Fibroblast of mammary gland (primary cell): ENCODE measurements at regions not wholly inside any gene's neighbourhood (a gene's known extent, or its start where the extent isn't known, plus 50 kb on each side); places are given as distances from the start of the nearest gene placed in this dataset.
A peak's percentile ranks its signal among the peaks of the same experiment; 100 is the strongest.
"Not testable (repeated sequence)": the region's sequence is repeated elsewhere in the genome, so short reads cannot be mapped to it uniquely, and the experiment has no call there.

Source experiments
- DNase-seq: peaks from one replicate; pipeline ENCODE4 v3.0.0-alpha.2; 2010; ENCODE audit warnings: low read depth
- H3K4me3 ChIP-seq: 2 replicates; pipeline ENCODE4 v1.5.1; 2011; ENCODE audit warnings: low read depth, mild to moderate bottlenecking, low read length, moderate library complexity; ENCODE audit not compliant: control insufficient read depth
- TF ChIP-seq, protein P1 (sequence below): conservative IDR thresholded peaks from 2 replicates; pipeline ENCODE4 v1.5.1; 2011; ENCODE audit warnings: low read depth, low read length, inconsistent platforms; ENCODE audit not compliant: control insufficient read depth, insufficient read depth

GRCh38 chr3:72657666-72658065 lies 190.6 kb downstream of the SHQ1 start:
- DNase-seq, result no peak
- H3K4me3 ChIP-seq, result no peak overlapping the region
- TF ChIP-seq, protein P1, sequence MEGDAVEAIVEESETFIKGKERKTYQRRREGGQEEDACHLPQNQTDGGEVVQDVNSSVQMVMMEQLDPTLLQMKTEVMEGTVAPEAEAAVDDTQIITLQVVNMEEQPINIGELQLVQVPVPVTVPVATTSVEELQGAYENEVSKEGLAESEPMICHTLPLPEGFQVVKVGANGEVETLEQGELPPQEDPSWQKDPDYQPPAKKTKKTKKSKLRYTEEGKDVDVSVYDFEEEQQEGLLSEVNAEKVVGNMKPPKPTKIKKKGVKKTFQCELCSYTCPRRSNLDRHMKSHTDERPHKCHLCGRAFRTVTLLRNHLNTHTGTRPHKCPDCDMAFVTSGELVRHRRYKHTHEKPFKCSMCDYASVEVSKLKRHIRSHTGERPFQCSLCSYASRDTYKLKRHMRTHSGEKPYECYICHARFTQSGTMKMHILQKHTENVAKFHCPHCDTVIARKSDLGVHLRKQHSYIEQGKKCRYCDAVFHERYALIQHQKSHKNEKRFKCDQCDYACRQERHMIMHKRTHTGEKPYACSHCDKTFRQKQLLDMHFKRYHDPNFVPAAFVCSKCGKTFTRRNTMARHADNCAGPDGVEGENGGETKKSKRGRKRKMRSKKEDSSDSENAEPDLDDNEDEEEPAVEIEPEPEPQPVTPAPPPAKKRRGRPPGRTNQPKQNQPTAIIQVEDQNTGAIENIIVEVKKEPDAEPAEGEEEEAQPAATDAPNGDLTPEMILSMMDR, result no peak

- DNase-seq, result no peak
- no peak overlapping the region for H3K4me3 ChIP-seq
- TF ChIP-seq, protein P1, result peak; percentile 10
Measured at GRCh38 chr3:72655723-72656122, 192.5 kb downstream of the SHQ1 start.

DNA sequence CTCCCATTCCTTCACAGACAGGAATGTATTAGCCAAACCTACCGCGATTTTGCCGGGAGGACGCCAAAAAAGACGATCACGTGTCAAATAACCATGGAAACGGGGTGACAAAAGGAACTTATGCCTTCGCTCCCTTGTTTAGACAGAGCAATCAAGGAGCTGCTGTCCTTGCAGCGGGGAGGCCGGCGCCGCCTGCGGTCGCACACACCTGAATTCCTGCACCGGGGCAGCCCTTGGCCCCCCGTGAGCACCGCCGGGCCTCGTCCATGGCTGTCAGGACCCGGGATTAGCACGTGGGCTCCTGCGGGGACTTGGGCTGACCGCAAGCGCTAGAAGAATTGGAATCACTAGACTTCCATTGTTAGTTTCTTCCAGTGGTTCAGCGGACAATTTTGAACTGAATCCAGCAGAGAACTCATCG lies 193.1 kb downstream of the SHQ1 start:
- DNase-seq, result peak; percentile 14
- H3K4me3 ChIP-seq, result no peak overlapping the region
- TF ChIP-seq, protein P1, result no peak

DNA sequence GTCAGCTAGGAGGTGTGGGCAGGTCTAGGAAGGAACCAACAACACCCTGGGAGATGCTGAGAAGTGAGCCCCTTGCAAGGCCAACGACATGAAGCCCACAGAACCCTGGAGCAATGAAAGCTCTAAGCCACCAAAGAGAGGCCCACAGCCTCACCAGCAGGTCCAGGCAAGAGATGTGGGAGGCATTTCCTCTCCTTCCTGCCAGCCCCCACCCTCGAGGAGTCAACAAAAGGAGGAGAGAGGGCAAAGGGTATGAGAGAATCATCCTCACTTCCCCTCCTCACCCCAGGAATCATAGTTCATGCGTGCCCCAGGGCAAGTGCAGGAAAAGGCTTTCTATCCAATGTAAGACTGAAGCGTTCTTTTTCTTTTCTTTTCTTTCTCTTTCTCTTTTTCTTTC lies 195.8 kb downstream of the SHQ1 start:
- no peak overlapping the region for H3K4me3 ChIP-seq
- TF ChIP-seq, protein P1, result no peak
- no peak for DNase-seq

DNA sequence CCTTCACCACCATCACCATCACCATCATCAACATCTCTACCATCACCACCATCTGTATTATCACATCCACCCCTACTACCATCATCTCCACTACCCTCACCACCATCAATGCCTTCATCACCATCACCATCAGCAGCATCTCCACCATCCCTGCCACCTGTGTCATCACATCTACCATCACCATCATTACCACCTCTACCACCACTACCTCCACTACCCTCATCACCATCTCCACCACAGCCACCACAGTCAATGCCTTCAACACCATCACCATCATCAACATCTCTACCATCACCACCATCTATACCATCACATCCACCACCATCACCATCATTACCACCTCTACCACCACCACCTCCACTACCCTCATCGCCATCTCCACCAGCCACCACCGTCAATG lies 196.7 kb downstream of the SHQ1 start:
- no peak for DNase-seq
- TF ChIP-seq, protein P1, result no peak
- H3K4me3 ChIP-seq, result no peak overlapping the region

- DNase-seq, result no peak
- TF ChIP-seq, protein P1, result no peak
Measured at GRCh38 chr3:72646263-72646662, 202.0 kb downstream of the SHQ1 start.

DNA sequence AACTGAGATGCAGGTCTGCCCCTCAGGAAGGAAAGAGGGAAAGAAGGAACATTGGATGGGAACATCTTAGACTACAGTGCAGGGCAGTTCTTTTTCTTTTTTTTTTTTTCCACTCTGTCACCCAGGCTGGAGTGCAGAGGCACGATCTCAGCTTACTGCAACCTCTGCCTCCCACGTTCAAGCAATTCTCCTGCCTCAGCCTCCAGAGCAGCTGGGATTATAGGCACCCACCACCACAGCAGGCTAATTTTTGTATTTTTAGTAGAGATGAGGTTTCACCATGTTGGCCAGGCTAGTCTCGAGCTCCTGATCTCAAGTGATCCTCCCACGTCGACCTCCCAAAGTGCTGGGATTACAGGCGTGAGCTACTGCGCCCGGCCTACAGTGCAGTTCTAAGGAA lies 204.6 kb downstream of the SHQ1 start:
- not testable (repeated sequence) for DNase-seq

More at GRCh38 chr3:72646263-72646662, 202.0 kb downstream of the SHQ1 start:
- no peak overlapping the region for H3K4me3 ChIP-seq

More for the DNA sequence above, 204.6 kb downstream of the SHQ1 start:
- not testable (repeated sequence) for H3K4me3 ChIP-seq
